ENCODE measurements at regions not wholly inside any gene's neighbourhood (a gene's known extent, or its start where the extent isn't known, plus 50 kb on each side); places are given as distances from the start of the nearest gene placed in this dataset.

GRCh38 chr5:52725808-52726207, 61.9 kb upstream of the ITGA1 start:
- no peak for DNase-seq (ENCODE audit: low spot score)

GRCh38 chr5:52727020-52727419, 60.7 kb upstream of the ITGA1 start:
- DNase-seq (ENCODE audit: low spot score): no peak

- DNase-seq (ENCODE audit: low spot score): no peak
Measured at GRCh38 chr5:52727576-52727975, 60.1 kb upstream of the ITGA1 start.

GRCh38 chr5:52728224-52728623, 59.5 kb upstream of the ITGA1 start:
- DNase-seq (ENCODE audit: low spot score): no peak

GRCh38 chr5:52728686-52729085, 59.0 kb upstream of the ITGA1 start:
- no peak for DNase-seq (ENCODE audit: low spot score)

GRCh38 chr5:52731274-52732027, 56.3 kb upstream of the ITGA1 start:
- DNase-seq (ENCODE audit: low spot score): no peak

- no peak for DNase-seq (ENCODE audit: low spot score)
Measured at GRCh38 chr5:52734557-52734956, 53.2 kb upstream of the ITGA1 start.

GRCh38 chr5:52735139-52735538, 52.6 kb upstream of the ITGA1 start:
- DNase-seq (ENCODE audit: low spot score): no peak

All from pons (tissue), 1 donor.